Fibroblast of lung (primary cell): ENCODE measurements at regions not wholly inside any gene's neighbourhood (a gene's known extent, or its start where the extent isn't known, plus 50 kb on each side); places are given as distances from the start of the nearest gene placed in this dataset.

Experiments
- EZH2 ChIP-seq: IDR thresholded peaks from 2 replicates; pipeline ENCODE4 v1.5.1; 2012; ENCODE audit warnings: low read length, control low read depth, mild to moderate bottlenecking; ENCODE audit errors: missing control alignments
- TF ChIP-seq, protein P1 (sequence below), 2 donors: IDR thresholded peaks in 1 of 2; conservative IDR thresholded peaks in 1 of 2; 1 replicate in 1 of 2; 2 replicates in 1 of 2; pipeline ENCODE4 v1.5.1; 2011 to 2012; ENCODE audit warnings: low read length in 2 of 2, control low read depth in 1 of 2, inconsistent platforms in 1 of 2, low read depth in 1 of 2, mild to moderate bottlenecking in 1 of 2

DNA sequence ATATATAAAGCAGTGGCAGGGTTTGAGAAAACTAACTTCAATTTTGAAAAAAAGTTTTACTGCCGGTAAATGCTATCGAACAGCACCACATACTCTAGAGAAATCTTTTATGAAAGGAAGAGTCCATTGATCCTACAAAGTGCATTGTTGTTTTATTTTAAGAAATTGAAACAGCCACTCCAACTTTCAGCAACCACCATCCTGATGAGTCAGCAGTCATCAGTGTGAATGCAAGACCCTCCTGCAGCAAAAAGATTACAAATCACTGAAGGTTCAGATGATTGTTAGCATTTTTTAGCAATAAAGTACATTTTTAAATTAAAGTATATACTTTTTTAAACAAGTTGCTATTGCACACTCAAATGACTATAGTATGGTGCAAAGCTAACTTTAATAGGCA lies 1017.7 kb upstream of the CRIM1 start:
- no peak for TF ChIP-seq EZH2
- TF ChIP-seq, protein P1, sequence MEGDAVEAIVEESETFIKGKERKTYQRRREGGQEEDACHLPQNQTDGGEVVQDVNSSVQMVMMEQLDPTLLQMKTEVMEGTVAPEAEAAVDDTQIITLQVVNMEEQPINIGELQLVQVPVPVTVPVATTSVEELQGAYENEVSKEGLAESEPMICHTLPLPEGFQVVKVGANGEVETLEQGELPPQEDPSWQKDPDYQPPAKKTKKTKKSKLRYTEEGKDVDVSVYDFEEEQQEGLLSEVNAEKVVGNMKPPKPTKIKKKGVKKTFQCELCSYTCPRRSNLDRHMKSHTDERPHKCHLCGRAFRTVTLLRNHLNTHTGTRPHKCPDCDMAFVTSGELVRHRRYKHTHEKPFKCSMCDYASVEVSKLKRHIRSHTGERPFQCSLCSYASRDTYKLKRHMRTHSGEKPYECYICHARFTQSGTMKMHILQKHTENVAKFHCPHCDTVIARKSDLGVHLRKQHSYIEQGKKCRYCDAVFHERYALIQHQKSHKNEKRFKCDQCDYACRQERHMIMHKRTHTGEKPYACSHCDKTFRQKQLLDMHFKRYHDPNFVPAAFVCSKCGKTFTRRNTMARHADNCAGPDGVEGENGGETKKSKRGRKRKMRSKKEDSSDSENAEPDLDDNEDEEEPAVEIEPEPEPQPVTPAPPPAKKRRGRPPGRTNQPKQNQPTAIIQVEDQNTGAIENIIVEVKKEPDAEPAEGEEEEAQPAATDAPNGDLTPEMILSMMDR (conservative IDR thresholded peaks at IDR 0.05 in 1 of 2, IDR thresholded peaks at IDR 0.05 in 1 of 2; ENCODE audit: low read depth in 1 of 2, low read length in 2 of 2): no peak
